CD4-positive, alpha-beta memory T cell (primary cell): ENCODE measurements at regions not wholly inside any gene's neighbourhood (a gene's known extent, or its start where the extent isn't known, plus 50 kb on each side); places are given as distances from the start of the nearest gene placed in this dataset.
A peak's percentile ranks its signal among the peaks of the same experiment; 100 is the strongest.

Experiments
- CTCF ChIA-PET: fragments of 350-600 bp; sonication (Branson Sonifier 250); formaldehyde crosslinking; loops from one replicate; lab custom pipeline; 2021; ENCODE audit warnings: inconsistent platforms; ENCODE audit not compliant: partially characterized antibody; lab: Charles Lee
- POLR2A ChIA-PET: fragments of 350-600 bp; sonication (Branson Sonifier 250); formaldehyde crosslinking; loops from one replicate; lab custom pipeline; 2021; ENCODE audit not compliant: partially characterized antibody; lab: Charles Lee
- DNase-seq, 5 donors: peaks; one replicate each; pipeline versions ENCODE4 v3.0.0 to v3.0.0-alpha.2; 2020 to 2022; ENCODE audit warnings: mixed read lengths in 1 of 5
- H3K27ac ChIP-seq: one replicate; pipeline ENCODE4 v1.7.0; 2013; ENCODE audit warnings: low read depth, low read length
- H3K27me3 ChIP-seq: 2 replicates; pipeline ENCODE4 v1.7.0; 2013; ENCODE audit warnings: mild to moderate bottlenecking, low read length, moderate library complexity; ENCODE audit not compliant: insufficient read depth
- H3K36me3 ChIP-seq: 2 replicates; pipeline ENCODE4 v1.7.0; 2013; ENCODE audit warnings: mild to moderate bottlenecking, low read length, moderate library complexity; ENCODE audit not compliant: insufficient read depth
- H3K4me1 ChIP-seq: 2 replicates; pipeline ENCODE4 v1.7.0; 2013; ENCODE audit warnings: mild to moderate bottlenecking, low read length, moderate library complexity; ENCODE audit not compliant: insufficient read depth
- H3K4me3 ChIP-seq, 2 donors: one replicate each; pipeline ENCODE4 v1.7.0; 2013; ENCODE audit warnings: low read length in 2 of 2, mild to moderate bottlenecking in 1 of 2
- H3K9me3 ChIP-seq, 2 donors: one replicate each; pipeline ENCODE4 v1.7.0; 2013; ENCODE audit warnings: low read length in 2 of 2, control low read depth in 1 of 2; ENCODE audit not compliant: control insufficient read depth in 1 of 2
- H3K27ac Mint-ChIP-seq, 7 donors: one replicate each; pipeline ENCODE4 v1.8.0; 2020 to 2021; ENCODE audit warnings: mixed read lengths in 7 of 7, mild to moderate bottlenecking in 6 of 7, inconsistent platforms in 3 of 7, moderate library complexity in 3 of 7
- H3K27me3 Mint-ChIP-seq, 2 donors: one replicate each; pipeline ENCODE4 v1.8.0; 2020 to 2021; ENCODE audit warnings: mixed read lengths in 2 of 2
- H3K36me3 Mint-ChIP-seq, 2 donors: one replicate each; pipeline ENCODE4 v1.8.0; 2020 to 2021; ENCODE audit warnings: mixed read lengths in 2 of 2, inconsistent platforms in 1 of 2, mild to moderate bottlenecking in 1 of 2
- H3K4me1 Mint-ChIP-seq, 4 donors: one replicate each; pipeline ENCODE4 v1.8.0; 2020 to 2021; ENCODE audit warnings: mixed read lengths in 4 of 4, mild to moderate bottlenecking in 1 of 4
- H3K4me3 Mint-ChIP-seq, 8 donors: one replicate each; pipeline ENCODE4 v1.8.0; 2020 to 2021; ENCODE audit warnings: mixed read lengths in 8 of 8, mild to moderate bottlenecking in 7 of 8, moderate library complexity in 6 of 8, inconsistent platforms in 3 of 8
- H3K9me3 Mint-ChIP-seq, 8 donors: one replicate each; pipeline ENCODE4 v1.8.0; 2020 to 2021; ENCODE audit warnings: mixed read lengths in 8 of 8, mild to moderate bottlenecking in 5 of 8, inconsistent platforms in 3 of 8, moderate library complexity in 1 of 8
- intact Hi-C: fragments of 100-400 bp; cut with micrococcal nuclease; formaldehyde crosslinking; loops from one replicate; pipeline ENCODE4 v1.15.1; 2023

DNA sequence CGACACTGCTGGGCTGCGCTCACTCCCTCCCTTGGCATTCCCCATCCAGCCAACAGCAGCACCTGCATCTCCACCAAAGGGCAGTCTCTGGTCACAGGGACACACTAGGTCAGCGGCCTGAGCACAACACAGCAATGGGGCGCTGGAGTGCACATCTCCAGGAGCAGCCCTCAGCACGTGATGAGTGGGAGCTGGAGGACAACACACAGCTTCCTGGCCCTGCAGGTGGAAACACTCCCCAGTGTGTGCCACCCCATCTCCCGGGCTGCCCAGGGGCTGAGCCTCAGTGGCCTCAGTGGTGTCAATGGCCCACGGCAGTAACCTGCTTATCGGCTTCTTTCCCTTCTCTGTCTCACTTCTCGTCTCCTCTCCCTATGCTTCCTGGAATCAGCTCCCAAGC is 96.8 kb upstream of the VSTM2B start:
- no peak overlapping the region for H3K4me3 ChIP-seq
- no peaks in the 10 kb centered on the region for H3K27me3 ChIP-seq
- Mint-ChIP-seq H3K4me3 (no peak overlapping the region), H3K9me3 (peaks cover 0 to 5% (median 0%) of the 10 kb centered on the region in 8 donors), H3K4me1 (no peaks in the 10 kb centered on the region), H3K27me3 (peaks cover 5 to 7% of the 10 kb centered on the region in 2 donors), H3K36me3 (no peaks in the 10 kb centered on the region), H3K27ac (no peak overlapping the region)
- no peak overlapping the region for H3K27ac ChIP-seq
- no peaks in the 10 kb centered on the region for H3K36me3 ChIP-seq
- ChIA-PET CTCF (no interaction called here), POLR2A (no interaction called here)
- intact Hi-C loops, result no loop called here
- DNase-seq, result no peak
- H3K4me1 ChIP-seq, result no peaks in the 10 kb centered on the region
- no peaks in the 10 kb centered on the region for H3K9me3 ChIP-seq

DNA sequence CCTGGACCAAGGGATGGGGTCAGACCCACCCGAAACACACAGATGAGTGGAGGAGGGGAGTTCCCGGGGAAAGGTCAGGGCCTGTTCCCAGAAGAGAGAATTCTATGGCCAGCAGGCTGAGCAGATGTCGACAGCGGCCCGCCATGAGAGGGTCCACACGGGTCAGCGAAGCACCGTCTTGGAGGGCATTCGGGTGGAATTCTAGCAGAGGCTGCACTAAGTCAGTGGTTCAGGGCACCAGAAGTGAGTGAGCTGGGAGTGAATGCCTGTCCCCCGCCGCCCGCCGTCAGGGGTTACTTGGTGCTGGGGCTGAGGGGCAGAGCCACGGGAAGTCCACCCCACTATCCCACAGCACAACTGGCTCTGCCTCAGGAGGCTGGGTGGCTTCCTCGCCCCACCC is 96.2 kb upstream of the VSTM2B start:
- H3K36me3 ChIP-seq, result no peaks in the 10 kb centered on the region
- Mint-ChIP-seq H3K27me3 (peaks cover 7 to 10% of the 10 kb centered on the region in 2 donors), H3K9me3 (peaks cover 0 to 5% (median 0%) of the 10 kb centered on the region in 8 donors), H3K4me1 (no peaks in the 10 kb centered on the region), H3K27ac (peak overlapping the region in 1 of 7 donors; percentile 42), H3K4me3 (no peak overlapping the region), H3K36me3 (no peaks in the 10 kb centered on the region)
- no peak for DNase-seq
- ChIA-PET POLR2A (no interaction called here), CTCF (no interaction called here)
- intact Hi-C loops, result no loop called here
- H3K4me3 ChIP-seq, result no peak overlapping the region
- H3K27me3 ChIP-seq, result no peaks in the 10 kb centered on the region
- H3K9me3 ChIP-seq, result no peaks in the 10 kb centered on the region
- H3K27ac ChIP-seq, result no peak overlapping the region
- no peaks in the 10 kb centered on the region for H3K4me1 ChIP-seq

DNA sequence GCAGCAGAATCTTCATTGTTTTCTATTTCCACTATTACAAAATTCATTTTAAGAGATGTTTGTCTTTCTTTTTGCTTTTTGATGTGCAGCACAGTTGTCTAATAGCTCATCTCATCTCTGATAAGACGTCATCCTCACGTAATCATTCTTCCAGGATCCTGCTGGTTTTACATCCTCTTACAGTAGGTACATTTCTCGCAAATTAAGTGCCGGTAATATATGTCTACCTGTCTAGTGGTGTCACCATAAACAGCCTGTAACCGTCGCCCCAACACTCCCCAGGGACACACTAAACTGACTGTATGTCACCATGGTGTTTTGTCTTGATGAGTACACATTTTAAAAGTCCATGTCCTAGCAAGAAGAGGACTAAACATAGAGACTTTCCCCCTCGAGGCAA is 94.5 kb upstream of the VSTM2B start:
- no peak overlapping the region for H3K27ac Mint-ChIP-seq
- no peaks in the 10 kb centered on the region for H3K36me3 Mint-ChIP-seq
- Histone ChIP-seq H3K4me3 (no peak overlapping the region), H3K36me3 (no peaks in the 10 kb centered on the region), H3K9me3 (no peaks in the 10 kb centered on the region), H3K4me1 (no peaks in the 10 kb centered on the region), H3K27me3 (no peaks in the 10 kb centered on the region), H3K27ac (no peak overlapping the region)
- ChIA-PET POLR2A (no interaction called here), CTCF (no interaction called here)
- H3K4me3 Mint-ChIP-seq, result no peak overlapping the region
- H3K9me3 Mint-ChIP-seq, result peaks cover 0 to 5% (median 0%) of the 10 kb centered on the region in 8 donors
- DNase-seq, result no peak
- peaks cover 5 to 10% of the 10 kb centered on the region in 2 donors for H3K27me3 Mint-ChIP-seq
- intact Hi-C loops, result no loop called here
- no peaks in the 10 kb centered on the region for H3K4me1 Mint-ChIP-seq

DNA sequence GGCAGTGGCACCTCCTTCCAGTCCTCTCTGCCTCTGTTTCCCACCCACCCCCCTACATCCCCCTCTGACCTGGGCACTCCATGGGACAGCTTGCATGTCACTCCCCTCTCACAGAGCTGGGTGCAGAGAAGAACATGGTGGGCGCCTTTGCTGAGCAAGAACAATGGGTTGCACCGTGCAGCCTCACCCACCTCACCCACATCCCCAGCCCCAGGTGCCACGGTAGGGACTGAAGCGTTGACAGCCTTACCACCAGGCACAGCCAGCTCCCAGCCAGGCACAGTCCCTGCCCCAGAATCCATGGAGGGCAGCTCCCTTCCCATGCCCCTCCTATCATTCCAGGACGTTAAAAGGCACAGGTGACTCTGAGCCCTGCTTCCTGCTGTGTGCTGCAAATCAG is 93.1 kb upstream of the VSTM2B start:
- H3K4me1 ChIP-seq, result no peaks in the 10 kb centered on the region
- DNase-seq, result no peak
- Mint-ChIP-seq H3K27me3 (peaks cover 5 to 10% of the 10 kb centered on the region in 2 donors), H3K4me1 (no peaks in the 10 kb centered on the region), H3K4me3 (no peak overlapping the region), H3K36me3 (no peaks in the 10 kb centered on the region), H3K9me3 (peaks cover 0 to 3% (median 0%) of the 10 kb centered on the region in 8 donors), H3K27ac (no peak overlapping the region)
- intact Hi-C loops, result no loop called here
- ChIA-PET CTCF (no interaction called here), POLR2A (no interaction called here)
- no peak overlapping the region for H3K4me3 ChIP-seq
- no peaks in the 10 kb centered on the region for H3K36me3 ChIP-seq
- no peak overlapping the region for H3K27ac ChIP-seq
- H3K27me3 ChIP-seq, result no peaks in the 10 kb centered on the region
- no peaks in the 10 kb centered on the region for H3K9me3 ChIP-seq

DNA sequence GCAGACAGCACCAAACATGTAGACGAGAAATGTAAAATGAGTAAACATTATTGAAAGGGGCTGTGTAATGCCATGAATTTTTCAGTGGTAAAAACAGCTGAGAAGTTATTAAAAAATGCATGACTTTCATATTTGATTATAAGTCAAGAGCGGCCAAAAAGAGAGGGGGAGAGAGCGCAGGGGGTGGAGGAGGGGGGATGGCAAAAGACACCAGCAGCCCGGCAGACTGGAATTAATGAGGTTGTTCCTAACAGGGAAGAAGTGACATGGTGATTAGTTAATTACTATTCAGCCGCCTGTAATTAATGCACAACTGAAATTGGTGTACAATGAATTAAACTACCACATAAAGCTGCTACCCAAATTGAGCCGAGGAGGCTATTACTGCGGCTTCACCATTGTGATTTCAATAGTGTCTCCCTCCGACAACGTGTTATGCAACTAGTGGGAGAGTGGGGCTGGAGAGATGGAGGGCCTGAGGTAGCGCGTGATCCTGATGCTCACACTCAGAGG is 89.1 kb upstream of the VSTM2B start:
- ChIA-PET CTCF (no interaction called here), POLR2A (no interaction called here)
- Histone ChIP-seq H3K27ac (no peak overlapping the region), H3K4me3 (no peak overlapping the region), H3K9me3 (no peaks in the 10 kb centered on the region), H3K4me1 (no peaks in the 10 kb centered on the region), H3K27me3 (no peaks in the 10 kb centered on the region), H3K36me3 (no peaks in the 10 kb centered on the region)
- Mint-ChIP-seq H3K36me3 (no peaks in the 10 kb centered on the region), H3K4me1 (no peaks in the 10 kb centered on the region), H3K9me3 (peaks cover 0 to 5% (median under 1%) of the 10 kb centered on the region in 8 donors), H3K4me3 (no peak overlapping the region), H3K27me3 (peaks cover 5 to 10% of the 10 kb centered on the region in 2 donors), H3K27ac (no peak overlapping the region)
- intact Hi-C loops, result no loop called here
- no peak for DNase-seq

DNA sequence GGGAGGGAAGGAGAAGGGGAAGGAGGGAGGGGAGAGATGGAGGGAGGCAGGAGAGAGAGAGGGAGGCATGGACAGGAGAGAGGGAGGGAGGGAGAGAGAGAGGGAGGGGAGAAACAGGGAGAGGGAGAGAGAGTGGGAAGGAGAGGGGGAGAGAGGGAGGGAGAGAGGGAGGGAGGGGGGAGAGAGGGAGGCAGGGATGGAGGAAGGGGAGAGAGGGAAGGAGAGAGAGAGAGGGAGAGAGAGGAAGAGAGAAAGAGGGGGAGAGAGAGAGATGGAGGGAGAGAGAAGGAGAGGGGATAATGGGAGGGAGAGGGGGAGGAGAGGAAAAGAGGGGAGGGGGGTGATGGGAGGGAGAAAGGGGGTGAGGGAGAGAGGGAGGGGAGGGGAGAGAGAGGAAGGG is 86.8 kb upstream of the VSTM2B start:
- no peak overlapping the region for H3K4me3 ChIP-seq
- no peak overlapping the region for H3K4me3 Mint-ChIP-seq
- H3K36me3 Mint-ChIP-seq, result no peaks in the 10 kb centered on the region
- ChIA-PET CTCF (no interaction called here), POLR2A (no interaction called here)
- H3K27ac Mint-ChIP-seq, result no peak overlapping the region
- no peak for DNase-seq
- no peaks in the 10 kb centered on the region for H3K4me1 ChIP-seq
- no peaks in the 10 kb centered on the region for H3K9me3 ChIP-seq
- H3K27me3 Mint-ChIP-seq, result peaks cover 4 to 5% of the 10 kb centered on the region in 2 donors
- H3K4me1 Mint-ChIP-seq, result no peaks in the 10 kb centered on the region
- intact Hi-C loops, result no loop called here
- no peaks in the 10 kb centered on the region for H3K27me3 ChIP-seq
- no peak overlapping the region for H3K27ac ChIP-seq
- no peaks in the 10 kb centered on the region for H3K36me3 ChIP-seq
- H3K9me3 Mint-ChIP-seq, result peaks cover 0 to 5% (median 2%) of the 10 kb centered on the region in 8 donors

DNA sequence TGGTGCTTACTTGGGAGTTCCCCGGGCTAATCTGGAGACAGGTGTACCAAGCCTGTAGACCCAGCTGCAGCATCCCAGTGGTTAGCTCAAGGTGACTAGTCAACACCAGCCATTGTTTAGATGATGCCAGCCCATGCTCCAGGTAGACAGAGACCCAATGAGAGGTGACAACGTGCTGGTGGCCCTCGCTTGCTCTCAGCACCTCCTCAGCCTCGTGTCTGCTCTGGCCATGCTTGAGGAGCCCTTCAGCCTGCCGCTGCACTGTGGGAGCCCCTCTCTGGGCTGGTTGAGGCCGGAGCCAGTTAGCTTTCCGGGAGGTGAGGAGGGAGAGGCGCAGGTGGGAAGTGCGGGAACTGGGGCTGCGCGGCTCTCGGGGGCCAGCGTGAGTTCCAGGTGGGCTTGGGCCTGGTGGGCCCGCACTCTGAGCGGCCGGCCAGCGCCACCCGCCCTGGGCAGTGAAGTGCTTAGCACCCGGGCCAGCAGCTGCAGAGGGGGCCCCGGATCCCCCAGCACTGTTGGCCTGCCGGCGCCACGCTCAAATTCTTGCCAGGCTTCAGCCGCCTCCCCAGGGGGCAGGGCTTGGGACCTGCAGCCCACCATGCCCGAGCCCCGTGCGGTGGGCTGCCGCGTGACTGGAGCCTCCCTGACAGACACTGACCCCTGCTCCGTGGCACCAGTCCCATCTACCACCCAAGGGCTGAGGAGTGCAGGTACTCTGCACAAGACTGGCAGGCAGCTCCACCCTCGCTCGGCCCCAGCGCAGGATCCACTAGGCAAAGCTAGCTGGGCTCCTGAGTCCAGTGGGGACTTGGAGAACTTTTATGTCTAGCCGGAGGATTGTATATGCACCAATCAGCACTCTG is 85.9 kb upstream of the VSTM2B start:
- DNase-seq, result no peak
- H3K36me3 ChIP-seq, result no peaks in the 10 kb centered on the region
- Mint-ChIP-seq H3K4me1 (no peaks in the 10 kb centered on the region), H3K9me3 (peaks cover 0 to 5% (median 2%) of the 10 kb centered on the region in 8 donors), H3K27me3 (peaks cover 5% of the 10 kb centered on the region in 2 donors), H3K36me3 (no peaks in the 10 kb centered on the region), H3K27ac (no peak overlapping the region), H3K4me3 (no peak overlapping the region)
- ChIA-PET POLR2A (no interaction called here), CTCF (no interaction called here)
- no peaks in the 10 kb centered on the region for H3K27me3 ChIP-seq
- no peak overlapping the region for H3K27ac ChIP-seq
- intact Hi-C loops, result no loop called here
- no peak overlapping the region for H3K4me3 ChIP-seq
- no peaks in the 10 kb centered on the region for H3K4me1 ChIP-seq
- H3K9me3 ChIP-seq, result no peaks in the 10 kb centered on the region
